ENCODE measurements at regions not wholly inside any gene's neighbourhood (a gene's known extent, or its start where the extent isn't known, plus 50 kb on each side); places are given as distances from the start of the nearest gene placed in this dataset.

GRCh38 chr7:138307633-138308032 lies 152.4 kb upstream of the TRIM24 start:
- Histone ChIP-seq H3K4me2 (ENCODE audit: low read length) (no peak overlapping the region), H3K9ac (ENCODE audit: low read length) (no peak overlapping the region), H3K79me2 (replicated peaks; ENCODE audit: insufficient read depth, low read length) (no peaks in the 10 kb centered on the region), H3K9me3 (ENCODE audit: low read length) (no peaks in the 10 kb centered on the region), H3F3A (ENCODE audit: insufficient read depth, low read length, poor library complexity, severe bottlenecking) (no peaks in the 10 kb centered on the region), H3K4me3 (ENCODE audit: low read length) (no peak overlapping the region), H3K36me3 (ENCODE audit: insufficient read depth, low read length) (no peaks in the 10 kb centered on the region), H2AFZ (ENCODE audit: low read depth, low read length) (no peak overlapping the region), H3K9me2 (ENCODE audit: insufficient read depth, low read length) (no peaks in the 10 kb centered on the region), H3K27me3 (ENCODE audit: insufficient read depth, low read depth, low read length) (no peaks in the 10 kb centered on the region), H4K20me1 (ENCODE audit: insufficient read depth) (no peaks in the 10 kb centered on the region), H3K27ac (ENCODE audit: low read length) (no peak overlapping the region)
- TF ChIP-seq POLR2AphosphoS5 (IDR thresholded peaks at IDR 0.05) (no peak), TAF1 (IDR thresholded peaks at IDR 0.05; ENCODE audit: low read depth) (no peak), RAD21 (conservative IDR thresholded peaks at IDR 0.05) (no peak), SMC3 (conservative IDR thresholded peaks at IDR 0.05; ENCODE audit: poor library complexity) (no peak)

DNA sequence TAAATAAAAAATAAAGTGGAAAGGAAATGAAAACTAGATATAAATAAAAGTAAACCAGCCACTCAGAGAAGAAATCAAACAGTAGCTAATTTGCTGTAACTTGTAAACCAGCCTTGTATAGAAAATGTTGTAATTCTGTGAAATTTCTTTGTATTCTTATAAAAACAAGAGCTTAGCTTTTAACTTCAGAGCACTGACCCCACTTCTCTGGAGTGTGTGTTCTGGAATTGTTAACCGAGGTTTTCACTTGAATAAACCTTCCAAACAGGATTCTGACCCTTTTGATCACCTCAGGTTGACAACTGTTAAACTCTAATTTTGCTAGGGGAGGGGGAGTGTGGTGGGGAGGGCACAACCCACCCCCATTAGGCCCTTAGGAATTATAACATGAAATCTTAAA lies 151.9 kb upstream of the TRIM24 start:
- Histone ChIP-seq H3K9me2 (ENCODE audit: insufficient read depth, low read length) (no peaks in the 10 kb centered on the region), H3K4me3 (ENCODE audit: low read length) (no peak overlapping the region), H3K9ac (ENCODE audit: low read length) (no peak overlapping the region), H4K20me1 (ENCODE audit: insufficient read depth) (no peaks in the 10 kb centered on the region), H3K4me2 (ENCODE audit: low read length) (no peak overlapping the region), H3K79me2 (replicated peaks; ENCODE audit: insufficient read depth, low read length) (no peaks in the 10 kb centered on the region), H3K27ac (ENCODE audit: low read length) (no peak overlapping the region), H3K36me3 (ENCODE audit: insufficient read depth, low read length) (no peaks in the 10 kb centered on the region), H3K9me3 (ENCODE audit: low read length) (no peaks in the 10 kb centered on the region), H3F3A (ENCODE audit: insufficient read depth, low read length, poor library complexity, severe bottlenecking) (no peaks in the 10 kb centered on the region), H2AFZ (ENCODE audit: low read depth, low read length) (no peak overlapping the region), H3K27me3 (ENCODE audit: insufficient read depth, low read depth, low read length) (no peaks in the 10 kb centered on the region)
- no peak for TF ChIP-seq REST (IDR thresholded peaks at IDR 0.05; ENCODE audit: borderline replicate concordance)
- no peak for TF ChIP-seq EZH2 (IDR thresholded peaks at IDR 0.05; ENCODE audit: borderline replicate concordance, insufficient read depth, low read length, poor library complexity, severe bottlenecking)
- TF ChIP-seq, protein P1, sequence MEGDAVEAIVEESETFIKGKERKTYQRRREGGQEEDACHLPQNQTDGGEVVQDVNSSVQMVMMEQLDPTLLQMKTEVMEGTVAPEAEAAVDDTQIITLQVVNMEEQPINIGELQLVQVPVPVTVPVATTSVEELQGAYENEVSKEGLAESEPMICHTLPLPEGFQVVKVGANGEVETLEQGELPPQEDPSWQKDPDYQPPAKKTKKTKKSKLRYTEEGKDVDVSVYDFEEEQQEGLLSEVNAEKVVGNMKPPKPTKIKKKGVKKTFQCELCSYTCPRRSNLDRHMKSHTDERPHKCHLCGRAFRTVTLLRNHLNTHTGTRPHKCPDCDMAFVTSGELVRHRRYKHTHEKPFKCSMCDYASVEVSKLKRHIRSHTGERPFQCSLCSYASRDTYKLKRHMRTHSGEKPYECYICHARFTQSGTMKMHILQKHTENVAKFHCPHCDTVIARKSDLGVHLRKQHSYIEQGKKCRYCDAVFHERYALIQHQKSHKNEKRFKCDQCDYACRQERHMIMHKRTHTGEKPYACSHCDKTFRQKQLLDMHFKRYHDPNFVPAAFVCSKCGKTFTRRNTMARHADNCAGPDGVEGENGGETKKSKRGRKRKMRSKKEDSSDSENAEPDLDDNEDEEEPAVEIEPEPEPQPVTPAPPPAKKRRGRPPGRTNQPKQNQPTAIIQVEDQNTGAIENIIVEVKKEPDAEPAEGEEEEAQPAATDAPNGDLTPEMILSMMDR (IDR thresholded peaks at IDR 0.05; ENCODE audit: poor library complexity, severe bottlenecking), result no peak
- no peak for TF ChIP-seq POLR2AphosphoS5 (IDR thresholded peaks at IDR 0.05)
- TF ChIP-seq EP300 (conservative IDR thresholded peaks at IDR 0.05; ENCODE audit: poor library complexity, severe bottlenecking), result no peak
- TF ChIP-seq SMC3 (conservative IDR thresholded peaks at IDR 0.05; ENCODE audit: poor library complexity), result no peak
- TF ChIP-seq MXI1 (conservative IDR thresholded peaks at IDR 0.05; ENCODE audit: poor library complexity, severe bottlenecking), result no peak
- no peak for TF ChIP-seq TAF1 (IDR thresholded peaks at IDR 0.05; ENCODE audit: low read depth)
- TF ChIP-seq RAD21 (conservative IDR thresholded peaks at IDR 0.05), result no peak

DNA sequence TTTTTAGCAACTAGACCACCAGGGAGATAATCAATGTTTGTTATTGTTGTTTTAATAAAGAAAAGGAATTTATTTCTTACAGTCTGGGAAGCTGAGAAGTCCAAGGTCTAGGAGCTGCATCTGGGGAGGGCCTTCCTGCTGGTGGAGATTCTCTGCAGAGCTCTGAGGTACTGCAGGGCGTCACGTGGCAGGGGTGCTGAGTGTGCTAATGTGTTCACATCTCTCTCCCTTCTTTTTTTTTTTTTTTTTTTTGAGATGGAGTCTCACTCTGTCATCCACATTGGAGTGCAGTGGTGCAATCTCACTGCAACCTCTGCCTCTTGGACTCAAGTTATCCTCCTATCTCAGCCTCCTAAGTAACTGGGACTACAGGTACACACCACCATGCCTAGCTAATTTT lies 150.9 kb upstream of the TRIM24 start:
- H3K79me2 ChIP-seq (replicated peaks; ENCODE audit: insufficient read depth, low read length), result no peaks in the 10 kb centered on the region
- H3K9ac ChIP-seq (ENCODE audit: low read length), result no peak overlapping the region
- no peaks in the 10 kb centered on the region for H3F3A ChIP-seq (ENCODE audit: insufficient read depth, low read length, poor library complexity, severe bottlenecking)
- no peaks in the 10 kb centered on the region for H4K20me1 ChIP-seq (ENCODE audit: insufficient read depth)
- no peak for TF ChIP-seq RAD21 (conservative IDR thresholded peaks at IDR 0.05)
- TF ChIP-seq SMC3 (conservative IDR thresholded peaks at IDR 0.05; ENCODE audit: poor library complexity), result no peak
- no peak for TF ChIP-seq EZH2 (IDR thresholded peaks at IDR 0.05; ENCODE audit: borderline replicate concordance, insufficient read depth, low read length, poor library complexity, severe bottlenecking)
- no peak for TF ChIP-seq POLR2AphosphoS5 (IDR thresholded peaks at IDR 0.05)
- TF ChIP-seq EP300 (conservative IDR thresholded peaks at IDR 0.05; ENCODE audit: poor library complexity, severe bottlenecking), result no peak
- TF ChIP-seq, protein P1 (IDR thresholded peaks at IDR 0.05; ENCODE audit: poor library complexity, severe bottlenecking), result no peak
- no peak for TF ChIP-seq MXI1 (conservative IDR thresholded peaks at IDR 0.05; ENCODE audit: poor library complexity, severe bottlenecking)
- TF ChIP-seq REST (IDR thresholded peaks at IDR 0.05; ENCODE audit: borderline replicate concordance), result no peak
- TF ChIP-seq TAF1 (IDR thresholded peaks at IDR 0.05; ENCODE audit: low read depth), result no peak
- no peaks in the 10 kb centered on the region for H3K9me2 ChIP-seq (ENCODE audit: insufficient read depth, low read length)
- no peak overlapping the region for H3K4me2 ChIP-seq (ENCODE audit: low read length)
- no peaks in the 10 kb centered on the region for H3K27me3 ChIP-seq (ENCODE audit: insufficient read depth, low read depth, low read length)
- no peak overlapping the region for H3K4me3 ChIP-seq (ENCODE audit: low read length)
- H2AFZ ChIP-seq (ENCODE audit: low read depth, low read length), result no peak overlapping the region
- H3K27ac ChIP-seq (ENCODE audit: low read length), result no peak overlapping the region
- no peaks in the 10 kb centered on the region for H3K9me3 ChIP-seq (ENCODE audit: low read length)
- H3K36me3 ChIP-seq (ENCODE audit: insufficient read depth, low read length), result no peaks in the 10 kb centered on the region

All from neural cell (in vitro differentiated cells).